ENCODE measurements at regions not wholly inside any gene's neighbourhood (a gene's known extent, or its start where the extent isn't known, plus 50 kb on each side); places are given as distances from the start of the nearest gene placed in this dataset.

- Histone ChIP-seq H3K36me3 (ENCODE audit: control insufficient read depth, insufficient read depth, low read length) (no peaks in the 10 kb centered on the region), H3K4me1 (no peaks in the 10 kb centered on the region), H3K9me3 (no peaks in the 10 kb centered on the region), H3K4me3 (ENCODE audit: low read depth, low read length) (no peak overlapping the region), H3K27me3 (replicated peaks; ENCODE audit: control insufficient read depth, insufficient read depth, low read length) (no peaks in the 10 kb centered on the region)
- intact Hi-C loops (cut with micrococcal nuclease; ENCODE audit: unreplicated experiment), result no loop called here
- no peak for DNase-seq
- Mint-ChIP-seq H3K9me3 (ENCODE audit: unreplicated experiment) (no peaks in the 10 kb centered on the region), H3K4me1 (ENCODE audit: low read depth, unreplicated experiment) (no peaks in the 10 kb centered on the region), H3K4me3 (ENCODE audit: unreplicated experiment) (no peak overlapping the region), H3K36me3 (ENCODE audit: insufficient read depth, unreplicated experiment) (no peaks in the 10 kb centered on the region), H3K27me3 (ENCODE audit: insufficient read depth, unreplicated experiment) (peaks cover 5% of the 10 kb centered on the region), H3K27ac (ENCODE audit: unreplicated experiment) (no peak overlapping the region)
- BruUV-seq (replicated peaks), result no TSS peak
- CTCF ChIA-PET, result no interaction called here
- TF ChIP-seq CTCF (IDR thresholded peaks at IDR 0.05; ENCODE audit: insufficient read depth in 1 of 2, low read depth in 1 of 2, low read length in 1 of 2, severe bottlenecking in 1 of 2, unreplicated experiment in 1 of 2), result no peak
- POLR2A ChIA-PET, result no interaction called here
Observed at GRCh38 chr11:97332271-97332670, 942.5 kb downstream of the JRKL start.

- CTCF ChIA-PET, result no interaction called here
- intact Hi-C loops (cut with micrococcal nuclease; ENCODE audit: unreplicated experiment), result no loop called here
- no peak for DNase-seq
- Histone ChIP-seq H3K36me3 (ENCODE audit: control insufficient read depth, insufficient read depth, low read length) (no peaks in the 10 kb centered on the region), H3K4me3 (ENCODE audit: low read depth, low read length) (no peak overlapping the region), H3K9me3 (no peaks in the 10 kb centered on the region), H3K27me3 (replicated peaks; ENCODE audit: control insufficient read depth, insufficient read depth, low read length) (no peaks in the 10 kb centered on the region), H3K4me1 (no peaks in the 10 kb centered on the region)
- Mint-ChIP-seq H3K9me3 (ENCODE audit: unreplicated experiment) (no peaks in the 10 kb centered on the region), H3K27ac (ENCODE audit: unreplicated experiment) (no peak overlapping the region), H3K4me1 (ENCODE audit: low read depth, unreplicated experiment) (no peaks in the 10 kb centered on the region), H3K4me3 (ENCODE audit: unreplicated experiment) (no peak overlapping the region), H3K27me3 (ENCODE audit: insufficient read depth, unreplicated experiment) (peaks cover 11% of the 10 kb centered on the region), H3K36me3 (ENCODE audit: insufficient read depth, unreplicated experiment) (no peaks in the 10 kb centered on the region)
- BruUV-seq (replicated peaks), result no TSS peak
- POLR2A ChIA-PET, result no interaction called here
- no peak for TF ChIP-seq CTCF (IDR thresholded peaks at IDR 0.05; ENCODE audit: insufficient read depth in 1 of 2, low read depth in 1 of 2, low read length in 1 of 2, severe bottlenecking in 1 of 2, unreplicated experiment in 1 of 2)
Observed at GRCh38 chr11:97336064-97336463, 946.3 kb downstream of the JRKL start.

GRCh38 chr11:97345032-97345431 is 955.2 kb downstream of the JRKL start:
- Histone ChIP-seq H3K4me3 (ENCODE audit: low read depth, low read length) (no peak overlapping the region), H3K4me1 (no peaks in the 10 kb centered on the region), H3K36me3 (ENCODE audit: control insufficient read depth, insufficient read depth, low read length) (no peaks in the 10 kb centered on the region), H3K9me3 (no peaks in the 10 kb centered on the region; the same call in 1 of the 2 replicates), H3K27me3 (replicated peaks; ENCODE audit: control insufficient read depth, insufficient read depth, low read length) (no peaks in the 10 kb centered on the region)
- ChIA-PET CTCF (no interaction called here), POLR2A (no interaction called here)
- Mint-ChIP-seq H3K27ac (ENCODE audit: unreplicated experiment) (no peak overlapping the region), H3K9me3 (ENCODE audit: unreplicated experiment) (no peaks in the 10 kb centered on the region), H3K4me3 (ENCODE audit: unreplicated experiment) (no peak overlapping the region), H3K27me3 (ENCODE audit: insufficient read depth, unreplicated experiment) (no peaks in the 10 kb centered on the region), H3K36me3 (ENCODE audit: insufficient read depth, unreplicated experiment) (no peaks in the 10 kb centered on the region), H3K4me1 (ENCODE audit: low read depth, unreplicated experiment) (no peaks in the 10 kb centered on the region)
- no peak for DNase-seq
- no TSS peak for BruUV-seq (replicated peaks)
- intact Hi-C loops (cut with micrococcal nuclease; ENCODE audit: unreplicated experiment), result no loop called here
- no peak for TF ChIP-seq CTCF (IDR thresholded peaks at IDR 0.05; ENCODE audit: insufficient read depth in 1 of 2, low read depth in 1 of 2, low read length in 1 of 2, severe bottlenecking in 1 of 2, unreplicated experiment in 1 of 2)
